ENCODE measurements at regions not wholly inside any gene's neighbourhood (a gene's known extent, or its start where the extent isn't known, plus 50 kb on each side); places are given as distances from the start of the nearest gene placed in this dataset.
A peak's percentile ranks its signal among the peaks of the same experiment; 100 is the strongest.

DNA sequence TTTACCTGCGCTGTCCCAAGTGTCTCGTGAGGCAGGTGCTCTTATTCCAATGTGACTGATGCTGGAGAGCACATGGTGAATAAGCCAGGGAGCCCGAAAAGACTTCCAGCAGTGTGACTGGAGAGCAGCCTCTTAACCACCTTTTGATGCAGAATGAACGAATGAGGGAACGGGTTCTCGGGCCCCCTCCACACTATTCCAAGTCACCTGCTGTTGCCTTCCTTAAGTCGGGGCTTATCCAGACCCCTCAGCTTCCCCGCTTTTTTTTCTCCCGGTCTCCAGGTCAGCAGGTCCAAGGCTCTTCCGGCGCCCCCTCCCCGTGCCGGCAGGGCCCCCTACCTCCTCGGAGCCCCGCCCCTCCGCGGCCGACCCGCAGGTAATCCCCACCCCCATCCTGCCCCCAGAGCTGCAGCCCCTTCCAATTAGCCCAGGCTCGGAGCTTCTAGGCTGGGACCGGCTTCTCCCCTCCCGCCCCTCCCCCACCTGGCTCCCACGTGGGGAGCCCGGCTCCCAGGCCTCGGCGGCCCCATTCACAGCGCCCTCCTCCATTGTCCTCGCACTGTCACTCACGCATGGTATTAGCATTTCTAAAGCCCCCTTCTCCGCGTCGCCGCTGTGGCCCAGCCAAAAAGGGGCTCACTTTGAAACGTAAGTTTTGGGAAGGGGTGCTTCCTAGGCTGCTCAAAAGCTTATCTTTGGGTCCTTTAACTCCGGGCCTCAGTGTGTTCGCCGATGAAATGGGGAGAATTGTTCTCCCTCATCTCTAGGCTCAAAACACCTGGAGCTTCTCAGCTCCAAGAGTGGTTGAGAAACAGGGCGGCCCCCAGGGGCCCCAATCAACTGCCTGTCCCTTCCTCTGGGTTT is 56.2 kb upstream of the PJA1 start:
- no peak for TF ChIP-seq EZH2phosphoT487 (IDR thresholded peaks at IDR 0.05; ENCODE audit: low read depth)
- TF ChIP-seq, protein P1, sequence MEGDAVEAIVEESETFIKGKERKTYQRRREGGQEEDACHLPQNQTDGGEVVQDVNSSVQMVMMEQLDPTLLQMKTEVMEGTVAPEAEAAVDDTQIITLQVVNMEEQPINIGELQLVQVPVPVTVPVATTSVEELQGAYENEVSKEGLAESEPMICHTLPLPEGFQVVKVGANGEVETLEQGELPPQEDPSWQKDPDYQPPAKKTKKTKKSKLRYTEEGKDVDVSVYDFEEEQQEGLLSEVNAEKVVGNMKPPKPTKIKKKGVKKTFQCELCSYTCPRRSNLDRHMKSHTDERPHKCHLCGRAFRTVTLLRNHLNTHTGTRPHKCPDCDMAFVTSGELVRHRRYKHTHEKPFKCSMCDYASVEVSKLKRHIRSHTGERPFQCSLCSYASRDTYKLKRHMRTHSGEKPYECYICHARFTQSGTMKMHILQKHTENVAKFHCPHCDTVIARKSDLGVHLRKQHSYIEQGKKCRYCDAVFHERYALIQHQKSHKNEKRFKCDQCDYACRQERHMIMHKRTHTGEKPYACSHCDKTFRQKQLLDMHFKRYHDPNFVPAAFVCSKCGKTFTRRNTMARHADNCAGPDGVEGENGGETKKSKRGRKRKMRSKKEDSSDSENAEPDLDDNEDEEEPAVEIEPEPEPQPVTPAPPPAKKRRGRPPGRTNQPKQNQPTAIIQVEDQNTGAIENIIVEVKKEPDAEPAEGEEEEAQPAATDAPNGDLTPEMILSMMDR (IDR thresholded peaks at IDR 0.05; ENCODE audit: low read depth, low read length): no peak
- no peak overlapping the region for H2AFZ ChIP-seq (ENCODE audit: low read depth, low read length)
- H4K20me1 ChIP-seq (ENCODE audit: insufficient read depth, low read length): no peaks in the 10 kb centered on the region
- H3K79me2 ChIP-seq (ENCODE audit: low read length): no peaks in the 10 kb centered on the region
- H3K4me2 ChIP-seq (ENCODE audit: low read length): peak overlapping the region; percentile 33; the same call in 1 of the 2 replicates
- H3K4me1 ChIP-seq (ENCODE audit: low read length): peaks cover 14% of the 10 kb centered on the region
- H3K27ac ChIP-seq (ENCODE audit: low read length): no peak overlapping the region
- no peak overlapping the region for H3K4me3 ChIP-seq (ENCODE audit: low read length)
- no peaks in the 10 kb centered on the region for H3K27me3 ChIP-seq (ENCODE audit: low read depth, low read length)
- no peaks in the 10 kb centered on the region for H3K36me3 ChIP-seq (replicated peaks; ENCODE audit: low read depth, low read length)
- no peaks in the 10 kb centered on the region for H3K9me3 ChIP-seq (ENCODE audit: insufficient read depth, low read length)
- no peak overlapping the region for H3K9ac ChIP-seq (ENCODE audit: low read length)

DNA sequence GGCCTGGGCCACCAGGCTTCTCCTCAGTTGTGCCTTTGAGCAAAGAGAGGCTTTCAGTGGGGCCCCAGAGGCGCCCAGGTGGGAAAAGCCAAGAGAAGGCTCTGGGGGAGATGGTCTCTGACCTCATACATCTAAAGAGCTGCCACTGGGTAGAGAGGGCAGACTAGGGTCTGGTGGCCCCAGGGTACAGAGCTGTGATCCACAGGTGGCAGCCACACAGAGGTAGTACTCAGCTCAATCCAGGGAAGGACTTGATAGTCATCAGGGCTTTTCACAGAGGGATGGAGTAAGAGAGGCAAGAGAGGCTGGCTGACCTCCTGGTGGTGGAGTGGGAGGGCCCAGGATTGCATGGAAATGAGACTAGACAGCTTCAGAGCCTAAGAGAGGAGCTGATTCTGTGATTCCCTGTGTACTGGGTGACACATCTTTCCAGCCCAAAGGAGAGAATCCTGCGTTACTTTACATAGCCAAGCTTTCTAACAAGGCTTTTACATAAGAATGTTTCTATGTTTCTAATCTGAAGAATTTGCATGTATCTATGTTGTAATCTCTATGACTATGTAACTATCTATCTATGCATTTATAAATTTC is 53.2 kb upstream of the PJA1 start:
- Histone ChIP-seq H3K36me3 (replicated peaks; ENCODE audit: low read depth, low read length) (no peaks in the 10 kb centered on the region), H2AFZ (ENCODE audit: low read depth, low read length) (no peak overlapping the region), H4K20me1 (ENCODE audit: insufficient read depth, low read length) (no peaks in the 10 kb centered on the region), H3K27ac (ENCODE audit: low read length) (no peak overlapping the region), H3K9me3 (ENCODE audit: insufficient read depth, low read length) (no peaks in the 10 kb centered on the region), H3K4me1 (ENCODE audit: low read length) (peaks cover 4% of the 10 kb centered on the region; the same call in 1 of the 2 replicates), H3K4me2 (ENCODE audit: low read length) (no peak overlapping the region), H3K79me2 (ENCODE audit: low read length) (no peaks in the 10 kb centered on the region), H3K27me3 (ENCODE audit: low read depth, low read length) (no peaks in the 10 kb centered on the region), H3K4me3 (ENCODE audit: low read length) (no peak overlapping the region), H3K9ac (ENCODE audit: low read length) (no peak overlapping the region)
- no peak for TF ChIP-seq EZH2phosphoT487 (IDR thresholded peaks at IDR 0.05; ENCODE audit: low read depth)
- TF ChIP-seq, protein P1 (IDR thresholded peaks at IDR 0.05; ENCODE audit: low read depth, low read length): no peak

DNA sequence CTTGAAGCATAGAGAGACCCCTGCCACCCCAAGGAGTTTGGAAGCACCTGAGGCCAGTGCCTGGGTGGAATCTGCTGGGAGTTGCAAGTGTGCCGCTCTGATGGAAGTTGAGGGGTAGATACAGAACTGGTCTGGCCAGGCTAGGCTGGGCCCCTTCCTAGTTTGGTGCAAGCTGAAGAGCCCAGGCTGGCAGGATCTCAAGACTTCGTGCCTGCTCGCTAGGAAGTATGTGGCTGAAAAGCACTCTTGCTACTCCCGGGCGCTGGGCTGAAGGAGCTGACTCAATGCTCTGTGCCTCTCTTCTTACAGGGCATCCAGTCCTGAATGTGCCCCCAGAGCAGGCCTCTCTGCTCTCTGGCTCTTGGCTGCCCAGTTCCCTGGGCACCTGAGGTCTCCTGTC is 51.7 kb upstream of the PJA1 start:
- TF ChIP-seq, protein P1 (IDR thresholded peaks at IDR 0.05; ENCODE audit: low read depth, low read length): no peak
- no peak for TF ChIP-seq EZH2phosphoT487 (IDR thresholded peaks at IDR 0.05; ENCODE audit: low read depth)
- Histone ChIP-seq H3K9me3 (ENCODE audit: insufficient read depth, low read length) (no peaks in the 10 kb centered on the region), H3K27ac (ENCODE audit: low read length) (no peak overlapping the region)

DNA sequence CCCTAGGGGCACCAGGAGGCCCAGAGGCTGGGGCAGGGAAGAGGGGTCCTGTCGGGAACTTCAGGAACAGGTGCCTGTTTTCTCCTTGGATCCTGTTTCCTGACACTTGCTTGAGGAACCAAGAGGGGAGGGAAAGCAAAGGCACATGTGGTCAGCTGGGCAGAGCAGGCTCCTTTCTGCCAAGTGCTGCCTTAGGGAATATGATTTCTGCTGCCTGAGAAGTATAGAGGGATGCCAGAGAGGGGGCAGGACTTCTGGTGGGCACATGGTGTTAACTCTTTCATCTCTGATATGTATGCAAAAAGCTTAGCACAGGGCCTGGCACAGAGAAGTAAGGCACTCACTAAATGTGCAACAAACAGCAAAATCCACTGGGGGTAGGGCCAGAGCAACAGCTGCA is 51.2 kb upstream of the PJA1 start:
- H3K79me2 ChIP-seq (ENCODE audit: low read length): no peaks in the 10 kb centered on the region
- no peaks in the 10 kb centered on the region for H3K36me3 ChIP-seq (replicated peaks; ENCODE audit: low read depth, low read length)
- no peak overlapping the region for H3K4me2 ChIP-seq (ENCODE audit: low read length)
- no peaks in the 10 kb centered on the region for H3K27me3 ChIP-seq (ENCODE audit: low read depth, low read length)
- TF ChIP-seq, protein P1 (IDR thresholded peaks at IDR 0.05; ENCODE audit: low read depth, low read length): no peak
- TF ChIP-seq EZH2phosphoT487 (IDR thresholded peaks at IDR 0.05; ENCODE audit: low read depth): no peak
- H4K20me1 ChIP-seq (ENCODE audit: insufficient read depth, low read length): no peaks in the 10 kb centered on the region
- H3K4me3 ChIP-seq (ENCODE audit: low read length): no peak overlapping the region
- no peaks in the 10 kb centered on the region for H3K4me1 ChIP-seq (ENCODE audit: low read length)
- no peaks in the 10 kb centered on the region for H3K9me3 ChIP-seq (ENCODE audit: insufficient read depth, low read length)
- no peak overlapping the region for H3K27ac ChIP-seq (ENCODE audit: low read length)
- no peak overlapping the region for H2AFZ ChIP-seq (ENCODE audit: low read depth, low read length)
- no peak overlapping the region for H3K9ac ChIP-seq (ENCODE audit: low read length)

More for the DNA sequence above, 51.7 kb upstream of the PJA1 start:
- H3K36me3 ChIP-seq (replicated peaks; ENCODE audit: low read depth, low read length): no peaks in the 10 kb centered on the region
- no peak overlapping the region for H2AFZ ChIP-seq (ENCODE audit: low read depth, low read length)
- H3K4me3 ChIP-seq (ENCODE audit: low read length): no peak overlapping the region
- no peaks in the 10 kb centered on the region for H3K79me2 ChIP-seq (ENCODE audit: low read length)
- no peak overlapping the region for H3K9ac ChIP-seq (ENCODE audit: low read length)
- no peaks in the 10 kb centered on the region for H3K27me3 ChIP-seq (ENCODE audit: low read depth, low read length)
- no peaks in the 10 kb centered on the region for H4K20me1 ChIP-seq (ENCODE audit: insufficient read depth, low read length)
- no peaks in the 10 kb centered on the region for H3K4me1 ChIP-seq (ENCODE audit: low read length)
- no peak overlapping the region for H3K4me2 ChIP-seq (ENCODE audit: low read length)

All from OCI-LY3 (cell line).